Stimulated activated CD8-positive, alpha-beta memory T cell treated with anti-CD3 and anti-CD28 coated beads, Interleukin-7, amount 100 ng/mL, for 1 hour (primary cell): ENCODE measurements at regions not wholly inside any gene's neighbourhood (a gene's known extent, or its start where the extent isn't known, plus 50 kb on each side); places are given as distances from the start of the nearest gene placed in this dataset.
"Not testable (repeated sequence)": the region's sequence is repeated elsewhere in the genome, so short reads cannot be mapped to it uniquely, and the experiment has no call there.

ENCODE experiments used
- DNase-seq, 2 donors: peaks; one replicate each; pipeline ENCODE4 v3.0.0-alpha.2; 2020; ENCODE audit warnings: low read depth in 2 of 2

DNA sequence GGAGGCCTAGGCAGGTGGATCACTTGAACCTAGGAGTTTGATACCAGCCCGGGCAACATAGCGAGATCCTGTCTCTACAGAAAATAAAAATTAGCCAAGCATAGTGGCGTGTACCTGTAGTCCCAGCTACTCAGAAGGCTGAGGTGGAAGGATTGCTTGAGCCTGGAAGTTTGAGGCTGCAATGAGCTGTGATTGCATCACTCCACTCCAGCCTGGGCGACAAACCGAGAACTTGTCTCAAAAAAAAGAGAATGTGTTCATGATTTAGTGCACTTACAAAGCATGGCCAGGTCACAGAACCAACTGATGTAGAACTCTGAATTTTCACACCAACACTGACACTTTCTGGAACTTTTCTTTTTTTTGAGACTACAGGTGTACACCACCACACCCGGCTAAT is 182.7 kb downstream of the ZFP64 start:
- DNase-seq = no peak

GRCh38 chr20:52004715-52005114 is 186.9 kb downstream of the ZFP64 start:
- no peak for DNase-seq

GRCh38 chr20:52004018-52004417 is 187.6 kb downstream of the ZFP64 start:
- no peak for DNase-seq

GRCh38 chr20:52003415-52003814 is 188.2 kb downstream of the ZFP64 start:
- no peak for DNase-seq

GRCh38 chr20:52001999-52002666 is 189.4 kb downstream of the ZFP64 start:
- DNase-seq = no peak

GRCh38 chr20:51997281-51997936 is 194.2 kb downstream of the ZFP64 start:
- not testable (repeated sequence) for DNase-seq

DNA sequence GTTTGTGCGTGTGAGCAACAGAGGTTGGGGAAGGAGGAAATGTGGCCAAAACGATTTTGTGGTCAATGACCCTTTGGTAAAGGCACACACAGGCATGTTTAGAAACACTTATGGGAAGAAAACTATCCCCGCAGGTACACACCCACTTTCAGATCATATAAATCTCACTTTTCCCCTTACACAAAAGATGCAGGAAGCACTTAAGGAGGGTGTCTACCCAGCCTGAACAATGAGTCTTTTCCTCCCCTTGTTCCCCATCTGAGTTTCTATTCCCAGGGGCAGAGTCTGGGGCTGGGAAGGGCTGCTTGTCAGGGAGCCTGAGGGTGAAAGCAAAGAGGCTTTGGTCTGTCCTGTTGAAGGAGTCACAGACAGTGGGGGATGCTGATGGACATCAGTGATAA is 193.2 kb upstream of the SALL4 start:
- DNase-seq = no peak

GRCh38 chr20:51994751-51995417 is 192.6 kb upstream of the SALL4 start:
- no peak for DNase-seq

DNA sequence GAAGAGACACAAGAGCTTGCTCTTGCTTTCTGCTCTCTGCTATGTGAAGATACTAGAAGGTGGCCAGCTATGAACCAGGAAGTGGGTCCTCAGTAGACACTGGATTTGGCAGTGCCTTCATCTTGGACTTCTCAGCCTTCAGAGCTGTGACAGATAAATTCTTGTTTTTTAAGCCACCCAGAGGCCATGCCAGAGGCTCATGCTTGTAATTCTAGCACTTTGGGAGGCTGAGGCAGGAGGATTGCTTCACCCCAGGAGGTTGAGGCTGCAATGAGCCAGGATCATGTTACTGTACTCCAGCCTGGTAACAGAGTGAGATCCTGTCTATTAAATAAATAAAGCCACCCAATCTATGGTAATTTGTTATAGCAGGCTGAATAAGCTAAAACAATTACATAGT is 185.5 kb upstream of the SALL4 start:
- no peak for DNase-seq

DNA sequence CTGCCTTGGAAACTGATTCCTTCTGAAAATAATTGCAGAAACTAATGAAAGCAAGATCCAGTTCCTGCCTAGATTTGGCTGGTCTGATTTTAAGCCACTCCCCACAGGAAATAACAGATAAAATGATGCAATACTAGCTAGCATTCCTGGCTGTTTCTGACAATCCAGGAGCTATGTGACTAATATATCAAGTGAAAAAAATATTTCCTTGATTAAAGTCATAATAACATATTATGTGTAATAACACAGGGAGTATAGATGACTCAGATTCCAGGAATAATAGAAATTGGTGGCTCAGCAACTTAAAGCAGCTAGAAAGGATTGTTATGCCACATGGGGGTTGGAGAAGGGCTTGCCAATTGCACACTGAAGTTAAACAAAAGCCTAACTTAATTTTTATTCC is 182.7 kb upstream of the SALL4 start:
- DNase-seq = no peak

DNA sequence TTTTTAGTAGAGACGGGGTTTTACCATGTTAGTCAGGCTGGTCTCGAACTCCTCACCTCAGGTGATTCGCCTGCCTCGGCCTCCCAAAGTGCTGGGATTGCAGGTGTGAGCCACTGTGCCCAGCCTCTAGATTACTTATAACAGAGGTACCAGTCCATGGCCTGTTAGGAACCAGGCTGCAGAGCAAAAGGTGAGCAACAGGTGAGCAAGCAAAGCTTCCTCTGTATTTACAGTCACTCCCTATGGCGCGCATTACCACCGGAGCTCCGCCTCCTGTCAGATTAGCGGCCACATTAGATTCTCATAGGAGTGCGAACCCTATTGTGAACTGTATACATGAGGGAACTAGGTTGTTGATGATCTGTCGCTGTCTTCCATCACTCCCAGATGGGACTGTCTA is 178.0 kb upstream of the SALL4 start:
- DNase-seq = no peak

- no peak for DNase-seq
Observed at GRCh38 chr20:51979226-51979625, 176.9 kb upstream of the SALL4 start.

GRCh38 chr20:51978070-51978501 is 175.8 kb upstream of the SALL4 start:
- DNase-seq = no peak

DNA sequence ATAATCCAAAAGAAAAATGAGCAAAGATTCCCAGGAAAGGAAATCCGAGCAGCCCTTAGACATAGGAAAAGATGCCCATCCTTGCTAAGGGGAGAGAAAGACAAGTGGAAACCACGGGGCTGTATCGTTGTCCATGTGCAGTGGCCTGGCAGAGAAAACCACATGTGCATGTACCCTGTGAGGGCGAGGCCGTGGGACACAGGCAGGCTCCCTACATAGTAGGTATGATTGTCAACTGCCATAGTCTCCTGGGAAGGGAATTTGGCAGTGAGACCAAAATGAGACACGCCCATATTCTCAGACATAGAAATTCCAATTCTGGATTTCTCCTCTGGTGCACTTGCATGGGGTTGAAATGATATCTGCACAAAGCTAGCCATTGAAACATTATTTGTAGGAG is 169.7 kb upstream of the SALL4 start:
- no peak for DNase-seq

DNA sequence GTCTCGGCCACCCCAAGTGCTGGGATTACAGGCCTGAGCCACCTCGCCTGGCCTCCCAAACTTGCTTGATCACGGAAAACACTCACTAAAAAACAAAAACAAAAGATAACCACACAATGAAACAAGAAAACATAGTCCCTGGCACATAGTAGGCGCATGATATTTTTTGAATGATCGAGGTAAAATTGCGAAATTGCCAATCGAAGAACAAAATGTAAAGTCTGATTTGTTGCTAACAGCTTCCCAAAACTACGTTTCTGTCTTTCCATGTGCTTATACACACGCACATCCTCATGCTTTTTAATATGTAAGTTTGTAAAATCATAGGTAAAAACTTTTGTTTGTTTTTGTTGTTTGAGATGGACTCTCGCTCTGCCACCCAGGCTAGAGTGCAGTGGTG is 168.5 kb upstream of the SALL4 start:
- no peak for DNase-seq

GRCh38 chr20:51969191-51969590 is 166.9 kb upstream of the SALL4 start:
- no peak for DNase-seq

- DNase-seq = no peak
Observed at GRCh38 chr20:51968151-51968550, 165.8 kb upstream of the SALL4 start.

DNA sequence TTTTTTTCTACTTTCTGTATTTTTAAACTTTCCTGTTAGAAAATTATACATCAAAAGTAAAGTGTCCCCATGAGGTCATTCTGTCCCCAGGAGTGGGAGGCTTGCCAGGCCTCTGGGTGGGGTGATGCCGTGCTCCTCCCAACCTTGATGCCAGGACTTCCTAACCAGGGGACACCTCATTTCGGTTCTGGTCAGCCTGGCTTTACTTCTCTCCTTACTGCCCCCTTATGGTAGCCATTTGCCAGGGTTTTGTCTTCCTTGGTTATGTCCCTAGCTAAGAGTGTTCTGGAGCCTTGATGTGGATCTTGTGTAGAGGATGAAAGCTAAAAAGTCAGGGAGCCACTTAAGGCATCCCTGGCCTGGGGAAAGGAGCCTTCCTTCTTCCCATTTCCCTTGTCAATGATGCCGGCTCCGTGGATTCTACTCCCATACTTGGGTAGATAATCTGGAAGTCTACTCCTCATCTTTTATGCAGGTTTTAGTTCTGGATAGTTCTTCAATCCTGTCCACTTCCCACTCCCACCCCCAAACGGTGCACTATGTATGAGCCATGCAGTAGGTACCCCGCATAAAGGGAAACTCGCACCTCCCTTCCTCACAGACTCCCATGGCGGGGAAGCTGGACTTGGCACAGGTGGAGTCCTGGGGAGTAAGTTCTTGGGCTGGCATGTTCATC is 164.1 kb upstream of the SALL4 start:
- no peak for DNase-seq

DNA sequence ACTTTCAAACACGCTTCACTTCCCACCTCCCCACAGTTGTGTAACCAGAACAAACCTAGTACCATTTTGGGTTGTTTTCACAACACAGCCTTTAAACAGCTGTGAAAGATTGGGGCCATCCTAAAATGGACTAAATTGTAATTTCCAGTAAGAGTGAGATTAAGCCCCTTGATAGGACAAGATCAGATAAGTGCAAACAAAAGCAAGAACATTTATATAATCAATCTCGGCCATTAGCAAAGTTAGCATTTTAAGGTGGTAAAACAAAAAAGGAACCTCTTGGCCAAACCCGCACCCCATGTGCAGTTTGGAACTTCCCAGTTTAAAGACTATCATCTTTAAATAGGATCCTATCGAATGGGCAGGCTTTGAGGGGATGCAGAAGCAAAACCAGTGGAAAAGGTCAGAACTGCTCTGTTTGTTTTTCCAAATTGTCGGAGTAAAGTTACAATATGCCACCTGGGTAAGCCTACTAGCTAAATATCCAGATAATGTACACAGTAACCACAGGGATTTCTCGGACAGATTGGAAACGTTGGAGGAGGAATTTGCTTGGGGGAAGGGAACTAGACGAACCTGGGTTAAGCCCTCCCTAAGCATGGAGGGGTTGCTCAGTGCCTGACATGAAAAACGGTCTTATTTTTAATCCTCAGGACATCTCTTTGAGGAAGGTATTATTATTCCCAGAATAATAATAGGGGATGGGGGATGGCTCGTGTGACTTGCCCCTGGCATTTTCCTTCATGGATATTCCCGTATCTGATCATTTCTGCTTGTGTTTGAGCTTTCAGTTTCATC is 159.8 kb upstream of the SALL4 start:
- DNase-seq = no peak

GRCh38 chr20:51960047-51960675 is 157.8 kb upstream of the SALL4 start:
- no peak for DNase-seq

DNA sequence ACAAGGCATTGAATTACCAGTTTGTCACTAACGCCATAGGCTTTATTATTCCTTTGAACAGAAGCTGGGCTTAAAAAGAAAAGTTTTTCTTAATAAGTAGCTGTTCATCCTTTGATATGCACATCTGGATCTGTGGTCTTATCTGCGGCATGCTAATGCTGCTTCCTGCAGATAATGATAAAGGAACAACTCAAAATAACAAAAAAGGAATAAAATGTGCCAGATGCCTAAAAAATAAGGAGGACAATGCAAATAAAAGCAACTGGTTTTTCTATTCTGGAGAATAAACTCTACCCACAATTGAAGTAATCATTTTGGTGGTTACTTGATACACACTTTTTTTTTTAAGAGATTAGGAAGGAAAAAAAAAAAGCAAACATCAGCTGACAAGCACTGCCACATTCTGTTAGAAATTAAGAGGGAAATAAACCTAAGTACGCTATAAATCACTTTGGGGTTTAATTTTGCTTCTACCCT is 156.8 kb upstream of the SALL4 start:
- no peak for DNase-seq
